ENCODE measurements at regions not wholly inside any gene's neighbourhood (a gene's known extent, or its start where the extent isn't known, plus 50 kb on each side); places are given as distances from the start of the nearest gene placed in this dataset.

DNA sequence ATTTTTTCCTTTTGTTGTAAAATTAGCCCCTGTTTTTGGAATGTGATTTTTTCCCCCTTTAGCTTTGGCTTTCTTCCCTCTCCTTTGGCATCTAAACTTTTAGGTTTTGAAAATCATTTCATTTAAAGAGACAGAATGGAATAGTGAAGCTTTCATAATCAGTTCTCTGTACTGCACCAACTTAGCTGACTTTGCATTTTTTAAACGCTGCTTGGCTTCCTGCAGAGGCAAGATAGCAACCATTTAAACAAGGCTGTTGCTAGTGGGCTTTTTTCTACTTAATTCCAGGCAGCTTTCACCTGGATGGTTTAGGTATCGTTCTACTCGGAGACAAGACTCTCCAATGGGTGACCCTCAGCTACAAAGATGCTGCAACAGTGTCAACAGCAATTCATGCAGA, 267.9 kb upstream of the PKDCC start:
- H2AFZ ChIP-seq (ENCODE audit: low read depth, low read length): no peak overlapping the region
- no peak overlapping the region for H3K4me3 ChIP-seq (ENCODE audit: low read length)
- H3K27me3 ChIP-seq (ENCODE audit: insufficient read depth, low read length): peaks cover 6% of the 10 kb centered on the region
- no peaks in the 10 kb centered on the region for H3K36me3 ChIP-seq (ENCODE audit: insufficient read depth, low read length)
- no peaks in the 10 kb centered on the region for H3K4me1 ChIP-seq (ENCODE audit: insufficient read depth, low read length)
- H3K9me3 ChIP-seq (ENCODE audit: low read length): no peaks in the 10 kb centered on the region

DNA sequence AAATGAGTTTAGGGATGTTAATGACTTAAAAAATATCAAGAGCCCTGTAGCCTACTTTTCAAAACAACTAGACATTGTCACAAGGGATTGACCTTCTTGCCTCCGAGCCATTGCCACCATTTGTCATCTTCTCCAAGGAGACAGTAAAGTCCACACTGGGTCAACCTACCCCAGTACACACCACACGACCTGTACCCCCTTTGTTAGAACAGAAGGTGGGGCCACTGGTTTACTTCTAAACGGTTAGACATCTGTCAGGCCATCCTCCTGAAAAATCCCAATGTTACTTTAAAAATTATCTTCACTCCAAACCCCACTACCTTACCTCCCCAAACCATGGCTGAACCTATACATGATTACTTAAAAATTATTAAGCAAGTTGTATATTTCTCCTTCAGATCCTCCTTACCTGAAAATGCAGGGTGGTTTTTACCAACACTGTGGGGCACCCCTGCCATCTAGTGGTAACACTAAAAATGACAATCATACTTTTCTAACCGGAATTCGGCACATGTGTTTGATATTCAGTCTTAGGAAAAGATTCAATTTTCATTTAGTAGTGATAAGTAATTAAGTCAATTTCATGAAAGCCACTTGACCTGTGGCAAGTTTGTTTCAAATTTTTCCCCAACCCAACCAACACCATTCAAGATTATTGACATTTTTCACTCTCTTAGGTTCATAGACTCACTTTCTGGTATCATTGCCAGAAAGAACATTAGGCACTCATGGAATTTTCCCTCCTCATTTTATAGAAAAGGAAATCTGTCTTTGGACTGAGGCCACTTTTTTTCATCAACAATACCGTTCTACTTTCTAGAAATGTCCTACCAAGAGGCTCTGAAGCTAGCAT, 265.3 kb upstream of the PKDCC start:
- H3K4me1 ChIP-seq (ENCODE audit: insufficient read depth, low read length): no peaks in the 10 kb centered on the region
- H3K4me3 ChIP-seq (ENCODE audit: low read length): no peak overlapping the region
- peaks cover 6% of the 10 kb centered on the region for H3K27me3 ChIP-seq (ENCODE audit: insufficient read depth, low read length)
- no peaks in the 10 kb centered on the region for H3K9me3 ChIP-seq (ENCODE audit: low read length)
- no peaks in the 10 kb centered on the region for H3K36me3 ChIP-seq (ENCODE audit: insufficient read depth, low read length)
- H2AFZ ChIP-seq (ENCODE audit: low read depth, low read length): no peak overlapping the region

DNA sequence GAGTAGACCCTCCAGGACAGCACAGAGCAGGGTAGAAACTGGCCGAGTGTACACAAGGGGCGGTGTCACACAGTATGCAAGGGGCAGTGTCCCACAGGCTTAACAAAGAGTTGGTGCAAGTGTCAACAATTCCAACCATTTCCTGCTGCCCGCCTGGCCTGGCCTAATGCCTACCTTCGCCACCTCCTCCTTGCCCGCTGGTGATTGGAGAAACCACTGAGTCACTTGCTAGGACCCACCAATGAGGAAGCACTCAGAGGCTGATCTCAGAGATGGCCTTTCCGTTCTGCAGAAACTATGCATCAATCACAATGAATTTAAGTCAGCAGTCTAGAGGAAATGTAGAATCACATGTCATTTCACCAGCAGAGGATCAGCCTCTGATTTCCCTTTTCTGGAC, 263.3 kb upstream of the PKDCC start:
- H2AFZ ChIP-seq (ENCODE audit: low read depth, low read length): no peak overlapping the region
- H3K27me3 ChIP-seq (ENCODE audit: insufficient read depth, low read length): peaks cover 6% of the 10 kb centered on the region
- H3K9me3 ChIP-seq (ENCODE audit: low read length): no peaks in the 10 kb centered on the region
- no peak overlapping the region for H3K4me3 ChIP-seq (ENCODE audit: low read length)
- H3K36me3 ChIP-seq (ENCODE audit: insufficient read depth, low read length): no peaks in the 10 kb centered on the region
- no peaks in the 10 kb centered on the region for H3K4me1 ChIP-seq (ENCODE audit: insufficient read depth, low read length)

DNA sequence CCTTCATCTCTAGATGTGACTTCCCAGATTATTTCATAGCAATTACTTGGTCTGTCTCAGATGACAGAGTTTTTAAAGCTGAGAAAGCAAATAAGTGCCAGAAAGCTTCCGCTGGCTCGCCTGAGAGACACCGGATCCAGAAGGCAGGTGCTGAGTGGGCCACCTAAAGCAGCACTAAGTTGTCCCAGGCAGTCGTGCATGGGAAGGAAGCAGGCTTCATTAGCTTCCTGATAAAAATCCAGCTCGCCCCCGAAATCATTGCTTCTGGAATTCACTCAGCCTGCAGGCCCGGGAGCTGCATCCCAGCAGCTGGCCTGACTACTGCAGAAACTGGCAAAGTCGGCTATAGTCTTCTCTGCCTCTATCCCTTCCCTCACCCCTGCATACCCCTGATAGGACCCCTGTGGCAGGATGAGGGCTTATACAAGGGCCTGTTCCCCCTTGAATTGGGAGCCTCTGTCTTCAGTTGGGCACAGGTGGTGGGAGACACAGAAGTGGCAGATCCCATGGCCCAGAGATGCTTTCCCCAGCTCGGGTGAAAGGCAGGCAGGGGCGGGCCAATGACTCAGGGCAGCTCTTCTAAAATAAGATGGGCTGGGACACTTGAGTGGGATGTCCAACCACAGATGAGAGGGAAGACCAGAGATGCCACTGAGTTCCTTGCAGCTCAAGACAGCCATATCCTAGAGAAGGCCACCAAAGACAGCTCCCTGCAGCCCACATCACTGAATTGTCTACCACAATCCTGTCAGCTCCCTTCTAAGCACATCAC, 262.4 kb upstream of the PKDCC start:
- Histone ChIP-seq H3K27me3 (ENCODE audit: insufficient read depth, low read length) (peaks cover 6% of the 10 kb centered on the region), H2AFZ (ENCODE audit: low read depth, low read length) (no peak overlapping the region), H3K36me3 (ENCODE audit: insufficient read depth, low read length) (no peaks in the 10 kb centered on the region), H3K4me3 (ENCODE audit: low read length) (no peak overlapping the region), H3K4me1 (ENCODE audit: insufficient read depth, low read length) (no peaks in the 10 kb centered on the region), H3K9me3 (ENCODE audit: low read length) (no peaks in the 10 kb centered on the region)

DNA sequence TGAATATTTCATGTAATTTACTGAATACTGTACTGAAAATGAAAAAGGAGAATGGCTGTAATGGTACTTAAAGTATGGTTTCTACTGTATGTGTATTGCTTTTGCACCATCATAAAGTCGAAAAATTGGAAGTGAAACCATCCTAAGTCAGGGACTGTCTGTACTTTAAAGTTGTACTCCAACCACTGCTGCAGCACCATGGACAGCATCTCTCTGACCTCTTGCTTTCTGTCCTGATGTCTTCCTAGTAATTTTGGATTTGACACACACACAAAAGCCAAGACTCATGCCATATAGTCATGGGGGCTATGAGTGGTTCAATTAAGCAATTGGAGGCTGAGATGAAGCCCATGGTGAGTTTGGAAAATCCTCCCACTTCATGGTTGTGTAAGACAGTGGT, 256.3 kb upstream of the PKDCC start:
- H3K4me3 ChIP-seq (ENCODE audit: low read length): no peak overlapping the region
- no peaks in the 10 kb centered on the region for H3K27me3 ChIP-seq (ENCODE audit: insufficient read depth, low read length)
- H3K9me3 ChIP-seq (ENCODE audit: low read length): no peaks in the 10 kb centered on the region
- H2AFZ ChIP-seq (ENCODE audit: low read depth, low read length): no peak overlapping the region
- no peaks in the 10 kb centered on the region for H3K36me3 ChIP-seq (ENCODE audit: insufficient read depth, low read length)
- no peaks in the 10 kb centered on the region for H3K4me1 ChIP-seq (ENCODE audit: insufficient read depth, low read length)

DNA sequence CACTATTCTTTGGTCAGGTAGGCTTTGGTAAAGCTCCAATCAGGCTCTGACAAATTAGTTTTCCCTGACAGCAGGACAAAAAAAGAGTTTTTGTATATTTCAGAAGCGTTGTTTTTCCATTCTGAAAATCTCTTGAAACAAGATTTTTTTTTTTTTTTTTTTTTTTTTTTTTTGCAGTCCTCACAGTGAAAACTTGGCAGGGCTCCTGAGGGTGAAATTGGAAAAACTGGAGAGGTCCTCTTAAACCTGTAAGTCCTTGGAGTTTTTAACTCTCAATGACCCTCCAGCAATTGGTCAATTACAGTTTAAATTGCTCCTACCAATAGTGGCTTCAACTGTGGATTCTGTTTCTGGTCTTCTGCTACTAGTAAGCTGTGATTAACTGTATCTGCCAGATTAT, 244.5 kb upstream of the PKDCC start:
- Histone ChIP-seq H3K4me3 (ENCODE audit: low read length) (no peak overlapping the region), H2AFZ (ENCODE audit: low read depth, low read length) (no peak overlapping the region), H3K9me3 (ENCODE audit: low read length) (no peaks in the 10 kb centered on the region), H3K4me1 (ENCODE audit: insufficient read depth, low read length) (no peaks in the 10 kb centered on the region), H3K27me3 (ENCODE audit: insufficient read depth, low read length) (no peaks in the 10 kb centered on the region), H3K36me3 (ENCODE audit: insufficient read depth, low read length) (no peaks in the 10 kb centered on the region)

DNA sequence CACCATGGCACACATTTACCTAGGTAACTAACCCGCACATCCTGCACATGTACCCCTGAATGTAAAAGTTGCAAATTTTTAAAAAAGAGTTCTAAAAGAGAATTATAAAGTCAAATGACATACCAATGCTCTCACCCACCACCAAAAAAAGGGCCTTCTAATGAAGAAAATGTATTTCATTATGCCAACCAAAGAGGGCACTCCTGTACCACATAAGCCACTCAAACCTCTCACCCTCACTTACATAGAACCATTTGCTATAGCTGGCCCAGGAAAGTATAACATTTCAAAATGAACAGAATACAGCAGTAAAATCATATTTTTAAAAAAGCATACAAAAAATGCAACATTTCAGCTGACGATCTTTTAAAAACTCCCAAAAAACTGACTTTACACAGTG, 241.5 kb upstream of the PKDCC start:
- Histone ChIP-seq H2AFZ (ENCODE audit: low read depth, low read length) (no peak overlapping the region), H3K4me1 (ENCODE audit: insufficient read depth, low read length) (no peaks in the 10 kb centered on the region), H3K4me3 (ENCODE audit: low read length) (no peak overlapping the region), H3K27me3 (ENCODE audit: insufficient read depth, low read length) (no peaks in the 10 kb centered on the region), H3K9me3 (ENCODE audit: low read length) (no peaks in the 10 kb centered on the region), H3K36me3 (ENCODE audit: insufficient read depth, low read length) (no peaks in the 10 kb centered on the region)

DNA sequence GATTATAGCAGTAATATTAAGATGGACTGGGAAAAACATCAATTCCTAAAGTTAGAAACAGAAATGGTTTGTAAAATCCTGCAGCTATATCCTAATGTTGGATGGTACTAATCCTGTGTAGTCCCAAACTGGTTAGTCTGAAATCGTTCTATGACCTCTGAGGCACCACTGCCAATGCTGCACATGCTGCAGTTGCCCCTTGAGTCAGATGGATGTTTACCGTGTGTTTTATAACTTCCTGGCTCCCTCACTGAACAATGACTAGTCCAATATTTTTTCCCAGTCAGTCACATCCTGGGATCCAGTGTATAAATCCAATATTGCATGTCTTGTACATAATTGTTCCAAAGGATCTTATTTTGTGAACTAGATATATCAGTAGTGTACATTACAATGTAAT, 226.7 kb upstream of the PKDCC start:
- Histone ChIP-seq H3K27me3 (ENCODE audit: insufficient read depth, low read length) (no peaks in the 10 kb centered on the region), H3K36me3 (ENCODE audit: insufficient read depth, low read length) (no peaks in the 10 kb centered on the region), H3K9me3 (ENCODE audit: low read length) (no peaks in the 10 kb centered on the region), H3K4me1 (ENCODE audit: insufficient read depth, low read length) (no peaks in the 10 kb centered on the region), H3K4me3 (ENCODE audit: low read length) (no peak overlapping the region), H2AFZ (ENCODE audit: low read depth, low read length) (no peak overlapping the region)

DNA sequence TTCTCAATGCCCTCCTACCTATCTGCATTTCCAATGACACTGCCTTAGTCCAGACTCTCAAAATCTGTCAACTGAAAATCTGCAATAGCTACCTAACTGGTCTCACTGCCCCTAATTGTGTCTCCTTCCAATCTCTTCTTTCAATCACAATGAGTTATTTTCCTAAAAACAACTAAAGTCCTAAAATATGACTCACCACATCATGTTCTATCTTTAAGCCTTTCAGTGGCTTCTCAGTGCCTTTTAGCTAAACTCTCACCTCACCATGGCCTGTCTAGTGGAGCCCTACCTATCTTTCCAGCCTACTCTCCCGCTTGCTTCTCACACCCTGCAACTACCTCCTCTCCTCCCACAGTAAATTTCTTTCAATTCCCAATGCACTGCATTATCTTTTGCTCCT, 220.9 kb upstream of the PKDCC start:
- no peak overlapping the region for H3K4me3 ChIP-seq (ENCODE audit: low read length)
- no peaks in the 10 kb centered on the region for H3K27me3 ChIP-seq (ENCODE audit: insufficient read depth, low read length)
- no peak overlapping the region for H2AFZ ChIP-seq (ENCODE audit: low read depth, low read length)
- H3K36me3 ChIP-seq (ENCODE audit: insufficient read depth, low read length): no peaks in the 10 kb centered on the region
- no peaks in the 10 kb centered on the region for H3K9me3 ChIP-seq (ENCODE audit: low read length)
- peaks cover 2% of the 10 kb centered on the region for H3K4me1 ChIP-seq (ENCODE audit: insufficient read depth, low read length)

DNA sequence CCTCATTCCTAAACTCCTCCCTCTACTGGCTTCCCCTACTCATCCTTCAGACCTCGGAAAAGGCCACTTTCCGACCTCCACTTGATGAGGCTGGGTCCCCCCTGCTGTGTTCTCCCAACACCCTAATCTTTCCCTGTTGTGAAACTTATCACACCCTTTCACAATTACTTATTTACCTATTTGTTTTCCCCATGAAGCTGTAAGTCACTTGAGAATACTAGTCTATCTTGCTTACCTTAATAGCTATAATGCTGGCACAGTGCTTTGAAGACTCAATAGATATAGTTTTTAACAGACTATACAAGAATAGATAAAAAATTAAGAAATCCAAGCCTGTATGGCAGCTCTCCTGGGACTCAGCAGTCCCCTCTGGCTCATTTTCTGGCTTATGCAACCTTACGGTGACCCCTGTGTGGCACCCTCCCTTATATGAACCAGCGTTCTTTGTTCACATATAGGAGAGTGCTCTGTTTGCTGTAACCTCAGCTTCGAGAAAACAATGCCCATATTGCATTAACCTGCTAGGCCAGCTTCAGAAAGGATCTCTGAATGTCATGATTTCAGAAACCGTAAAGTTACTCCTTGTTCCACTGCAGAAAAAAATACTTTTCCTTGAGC, 220.4 kb upstream of the PKDCC start:
- H2AFZ ChIP-seq (ENCODE audit: low read depth, low read length): no peak overlapping the region

DNA sequence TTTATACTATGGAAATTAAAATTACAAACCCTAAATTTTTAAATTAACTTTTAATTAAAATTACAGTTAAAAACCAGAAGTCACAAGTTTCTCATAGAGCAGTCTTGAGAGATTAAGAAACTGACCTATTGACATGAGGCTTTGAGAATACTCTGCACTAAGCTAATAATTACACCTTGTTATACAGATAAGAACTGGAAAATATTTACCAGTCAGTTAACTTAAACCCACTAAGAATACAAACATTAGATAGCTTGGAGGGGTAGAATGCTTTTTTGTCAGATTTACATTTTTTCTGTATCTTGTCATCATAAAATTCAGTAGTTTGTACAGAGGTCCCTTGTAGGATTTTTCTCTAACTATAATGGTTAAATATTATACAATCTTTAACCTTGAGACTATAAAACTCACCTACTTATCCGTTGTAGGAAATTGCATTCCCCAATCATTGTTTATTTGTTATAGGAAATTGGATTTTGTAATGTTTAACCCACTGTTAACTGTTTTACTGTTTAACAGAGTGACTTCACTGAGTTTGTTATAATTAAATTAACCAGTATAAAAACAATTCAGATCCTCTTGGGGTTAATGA, 219.7 kb upstream of the PKDCC start:
- H3K4me1 ChIP-seq (ENCODE audit: insufficient read depth, low read length): peaks cover 2% of the 10 kb centered on the region
- no peaks in the 10 kb centered on the region for H3K27me3 ChIP-seq (ENCODE audit: insufficient read depth, low read length)
- no peak overlapping the region for H2AFZ ChIP-seq (ENCODE audit: low read depth, low read length)
- H3K4me3 ChIP-seq (ENCODE audit: low read length): no peak overlapping the region
- H3K9me3 ChIP-seq (ENCODE audit: low read length): no peaks in the 10 kb centered on the region
- H3K36me3 ChIP-seq (ENCODE audit: insufficient read depth, low read length): no peaks in the 10 kb centered on the region

More for the DNA sequence above, 220.4 kb upstream of the PKDCC start:
- Histone ChIP-seq H3K36me3 (ENCODE audit: insufficient read depth, low read length) (no peaks in the 10 kb centered on the region), H3K27me3 (ENCODE audit: insufficient read depth, low read length) (no peaks in the 10 kb centered on the region), H3K4me3 (ENCODE audit: low read length) (no peak overlapping the region), H3K4me1 (ENCODE audit: insufficient read depth, low read length) (peaks cover 2% of the 10 kb centered on the region), H3K9me3 (ENCODE audit: low read length) (no peaks in the 10 kb centered on the region)

DNA sequence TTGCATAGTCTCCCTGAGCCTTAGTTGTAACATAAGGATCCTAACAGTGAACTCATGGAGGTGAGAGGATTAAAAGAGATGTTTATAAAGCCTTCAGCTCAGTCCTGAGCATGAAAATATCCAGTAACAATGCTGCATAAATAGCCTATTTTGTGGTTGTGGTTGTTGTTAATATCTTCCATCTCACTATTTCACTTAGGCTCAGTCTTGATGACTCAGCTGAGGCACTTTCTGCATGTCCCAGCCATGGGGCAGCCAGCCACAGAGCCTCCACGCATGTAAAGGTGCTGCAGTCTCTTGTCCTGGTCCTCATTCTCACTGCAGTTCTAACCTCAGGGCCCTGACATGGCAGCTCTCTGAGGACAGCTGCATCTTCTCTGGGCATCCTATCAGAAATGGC, 218.8 kb upstream of the PKDCC start:
- Histone ChIP-seq H3K27me3 (ENCODE audit: insufficient read depth, low read length) (no peaks in the 10 kb centered on the region), H3K4me3 (ENCODE audit: low read length) (no peak overlapping the region), H3K36me3 (ENCODE audit: insufficient read depth, low read length) (no peaks in the 10 kb centered on the region), H3K9me3 (ENCODE audit: low read length) (no peaks in the 10 kb centered on the region), H3K4me1 (ENCODE audit: insufficient read depth, low read length) (peaks cover 2% of the 10 kb centered on the region), H2AFZ (ENCODE audit: low read depth, low read length) (no peak overlapping the region)

DNA sequence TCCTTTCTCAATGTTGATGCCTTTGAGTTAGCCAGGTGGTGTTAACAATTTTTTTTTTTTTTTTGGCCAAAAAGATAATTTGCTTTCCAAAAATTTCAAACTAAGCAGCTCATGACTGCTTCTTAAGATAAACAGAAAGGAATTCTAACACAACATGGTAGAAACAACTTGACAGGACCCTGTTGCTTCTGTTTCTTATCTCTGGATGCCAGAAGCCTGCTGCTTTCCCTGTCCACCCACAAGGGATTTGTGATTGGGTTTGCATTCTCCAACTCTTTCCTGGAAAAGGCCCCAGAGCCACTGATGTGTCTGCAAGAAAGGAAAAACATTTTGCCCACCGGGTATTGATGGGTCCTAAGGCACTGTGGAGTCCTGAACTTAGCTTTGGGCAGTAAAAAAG, 217.2 kb upstream of the PKDCC start:
- Histone ChIP-seq H3K4me3 (ENCODE audit: low read length) (no peak overlapping the region), H3K4me1 (ENCODE audit: insufficient read depth, low read length) (peaks cover 7% of the 10 kb centered on the region), H2AFZ (ENCODE audit: low read depth, low read length) (no peak overlapping the region), H3K36me3 (ENCODE audit: insufficient read depth, low read length) (no peaks in the 10 kb centered on the region), H3K27me3 (ENCODE audit: insufficient read depth, low read length) (no peaks in the 10 kb centered on the region), H3K9me3 (ENCODE audit: low read length) (no peaks in the 10 kb centered on the region)
